HEK293 (cell line): ENCODE measurements at regions not wholly inside any gene's neighbourhood (a gene's known extent, or its start where the extent isn't known, plus 50 kb on each side); places are given as distances from the start of the nearest gene placed in this dataset.

ENCODE experiments used
- CTCF ChIA-PET: fragments of 350-600 bp; formaldehyde crosslinking; extraction: SDS; loops from one replicate; lab custom pipeline; 2021; ENCODE audit warnings: antibody characterized with exemption; lab: Yijun Ruan, JAX
- POLR2A ChIA-PET: fragments of 300-600 bp; formaldehyde crosslinking; extraction: SDS; loops from one replicate; lab custom pipeline; 2020; ENCODE audit warnings: antibody characterized with exemption, inconsistent platforms; lab: Yijun Ruan, JAX
- H3K27ac ChIP-seq: fragments of 200-500 bp; sonication (Bioruptor generic); 2 replicates; pipeline ENCODE4 v1.5.1; 2014; ENCODE audit warnings: low read depth, low read length, control low read depth, inconsistent platforms; ENCODE audit errors: extremely low read depth
- H3K36me3 ChIP-seq, 2 experiments: fragments of 200-500 bp in 1 of 2; sonication (Bioruptor generic) in 1 of 2; 1 replicate in 1 of 2; 2 replicates in 1 of 2; pipeline ENCODE4 v1.5.1; 2014 to 2017; ENCODE audit warnings: inconsistent platforms in 2 of 2, low read length in 2 of 2; ENCODE audit not compliant: control insufficient read depth in 2 of 2, insufficient read depth in 1 of 2
- H3K4me1 ChIP-seq: fragments of 200-500 bp; sonication (Bioruptor generic); 2 replicates; pipeline ENCODE4 v1.5.1; 2014; ENCODE audit warnings: mild to moderate bottlenecking, low read length, inconsistent platforms; ENCODE audit not compliant: control insufficient read depth, insufficient read depth
- H3K4me3 ChIP-seq: 2 replicates; pipeline ENCODE4 v1.5.1; 2011; ENCODE audit warnings: low read depth, mild to moderate bottlenecking, control low read depth, low read length, moderate library complexity
- H3K9me3 ChIP-seq: fragments of 200-500 bp; sonication (Bioruptor generic); 2 replicates; pipeline ENCODE4 v1.5.1; 2014; ENCODE audit warnings: low read depth, low read length, inconsistent platforms; ENCODE audit not compliant: control insufficient read depth, insufficient read depth
- KLF9 ChIP-seq: fragments of 450-650 bp; formaldehyde crosslinking; IDR thresholded peaks from 2 replicates; pipeline ENCODE4 v1.5.1; 2016; ENCODE audit warnings: missing biosample characterization, missing genetic modification characterization, low read depth
- MZF1 ChIP-seq: fragments of 450-650 bp; formaldehyde crosslinking; IDR thresholded peaks from 2 replicates; pipeline ENCODE4 v1.5.1; 2017; ENCODE audit warnings: missing biosample characterization, missing genetic modification characterization, borderline replicate concordance
- OSR2 ChIP-seq: fragments of 450-650 bp; formaldehyde crosslinking; IDR thresholded peaks from 2 replicates; pipeline ENCODE4 v1.5.1; 2016; ENCODE audit warnings: missing biosample characterization, missing genetic modification characterization
- PRDM1 ChIP-seq: fragments of 450-650 bp; formaldehyde crosslinking; IDR thresholded peaks from 2 replicates; pipeline ENCODE4; 2016; ENCODE audit warnings: missing biosample characterization, missing genetic modification characterization
- TSHZ1 ChIP-seq: fragments of 450-650 bp; formaldehyde crosslinking; IDR thresholded peaks from 2 replicates; pipeline ENCODE4 v1.5.1; 2016; ENCODE audit warnings: missing biosample characterization, missing genetic modification characterization, borderline replicate concordance
- ZBTB8A ChIP-seq: fragments of 450-650 bp; formaldehyde crosslinking; IDR thresholded peaks from 2 replicates; pipeline ENCODE4 v1.5.1; 2016; ENCODE audit warnings: missing biosample characterization, missing genetic modification characterization
- ZFHX2 ChIP-seq: fragments of 450-650 bp; formaldehyde crosslinking; conservative IDR thresholded peaks from 2 replicates; pipeline ENCODE4 v1.5.1; 2016; ENCODE audit warnings: missing biosample characterization, missing genetic modification characterization
- ZNF114 ChIP-seq: fragments of 450-650 bp; formaldehyde crosslinking; IDR thresholded peaks from 2 replicates; pipeline ENCODE4 v1.5.0; 2017; ENCODE audit warnings: missing biosample characterization, missing genetic modification characterization
- ZNF132 ChIP-seq: fragments of 450-650 bp; formaldehyde crosslinking; IDR thresholded peaks from 2 replicates; pipeline ENCODE4 v1.5.1; 2017; ENCODE audit warnings: missing biosample characterization, missing genetic modification characterization, borderline replicate concordance
- ZNF148 ChIP-seq: fragments of 450-650 bp; formaldehyde crosslinking; IDR thresholded peaks from 2 replicates; pipeline ENCODE4 v1.5.0; 2017; ENCODE audit warnings: missing biosample characterization, missing genetic modification characterization, borderline replicate concordance
- ZNF169 ChIP-seq: fragments of 450-650 bp; formaldehyde crosslinking; IDR thresholded peaks from 2 replicates; pipeline ENCODE4 v1.5.1; 2016; ENCODE audit warnings: missing biosample characterization, missing genetic modification characterization
- ZNF555 ChIP-seq: fragments of 450-650 bp; formaldehyde crosslinking; conservative IDR thresholded peaks from 2 replicates; pipeline ENCODE4 v1.5.1; 2017; ENCODE audit warnings: missing biosample characterization, mild to moderate bottlenecking, missing genetic modification characterization, inconsistent platforms
- ZNF664 ChIP-seq: fragments of 450-650 bp; formaldehyde crosslinking; IDR thresholded peaks from 2 replicates; pipeline ENCODE4 v1.5.1; 2016; ENCODE audit warnings: missing biosample characterization, missing genetic modification characterization
- ZNF792 ChIP-seq: fragments of 450-650 bp; formaldehyde crosslinking; IDR thresholded peaks from 2 replicates; pipeline ENCODE4 v1.5.1; 2016; ENCODE audit warnings: missing biosample characterization, missing genetic modification characterization
- TF ChIP-seq, protein P1 (sequence below): fragments of 450-650 bp; formaldehyde crosslinking; IDR thresholded peaks from 2 replicates; pipeline ENCODE4 v1.5.1; 2016; ENCODE audit warnings: missing biosample characterization, missing genetic modification characterization
- TF ChIP-seq, protein P2 (sequence below): fragments of 450-650 bp; formaldehyde crosslinking; IDR thresholded peaks from 2 replicates; pipeline ENCODE4 v1.5.1; 2016; ENCODE audit warnings: missing biosample characterization, missing genetic modification characterization, low read depth

GRCh38 chr2:186209532-186209931 lies 276.5 kb upstream of the ZC3H15 start:
- CTCF ChIA-PET: no interaction called here
- no peak for TF ChIP-seq ZNF148 (tag by site-specific recombination)
- no peak for TF ChIP-seq MZF1 (tag by site-specific recombination)
- TF ChIP-seq PRDM1: no peak
- TF ChIP-seq ZFHX2 (tag by site-specific recombination): no peak
- no peak for TF ChIP-seq TSHZ1
- TF ChIP-seq ZNF555 (tag by site-specific recombination): no peak
- no peak for TF ChIP-seq ZNF664
- TF ChIP-seq, protein P1, sequence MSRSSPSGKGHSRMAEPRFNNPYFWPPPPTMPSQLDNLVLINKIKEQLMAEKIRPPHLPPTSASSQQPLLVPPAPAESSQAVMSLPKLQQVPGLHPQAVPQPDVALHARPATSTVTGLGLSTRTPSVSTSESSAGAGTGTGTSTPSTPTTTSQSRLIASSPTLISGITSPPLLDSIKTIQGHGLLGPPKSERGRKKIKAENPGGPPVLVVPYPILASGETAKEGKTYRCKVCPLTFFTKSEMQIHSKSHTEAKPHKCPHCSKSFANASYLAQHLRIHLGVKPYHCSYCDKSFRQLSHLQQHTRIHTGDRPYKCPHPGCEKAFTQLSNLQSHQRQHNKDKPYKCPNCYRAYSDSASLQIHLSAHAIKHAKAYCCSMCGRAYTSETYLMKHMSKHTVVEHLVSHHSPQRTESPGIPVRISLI (tag by site-specific recombination): no peak
- no peak for TF ChIP-seq ZBTB8A (tag by site-specific recombination)
- TF ChIP-seq, protein P2, sequence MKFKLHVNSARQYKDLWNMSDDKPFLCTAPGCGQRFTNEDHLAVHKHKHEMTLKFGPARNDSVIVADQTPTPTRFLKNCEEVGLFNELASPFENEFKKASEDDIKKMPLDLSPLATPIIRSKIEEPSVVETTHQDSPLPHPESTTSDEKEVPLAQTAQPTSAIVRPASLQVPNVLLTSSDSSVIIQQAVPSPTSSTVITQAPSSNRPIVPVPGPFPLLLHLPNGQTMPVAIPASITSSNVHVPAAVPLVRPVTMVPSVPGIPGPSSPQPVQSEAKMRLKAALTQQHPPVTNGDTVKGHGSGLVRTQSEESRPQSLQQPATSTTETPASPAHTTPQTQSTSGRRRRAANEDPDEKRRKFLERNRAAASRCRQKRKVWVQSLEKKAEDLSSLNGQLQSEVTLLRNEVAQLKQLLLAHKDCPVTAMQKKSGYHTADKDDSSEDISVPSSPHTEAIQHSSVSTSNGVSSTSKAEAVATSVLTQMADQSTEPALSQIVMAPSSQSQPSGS (tag by site-specific recombination): no peak
- no peak for TF ChIP-seq ZNF169 (tag by site-specific recombination)
- no peak for TF ChIP-seq ZNF132 (tag by site-specific recombination)

DNA sequence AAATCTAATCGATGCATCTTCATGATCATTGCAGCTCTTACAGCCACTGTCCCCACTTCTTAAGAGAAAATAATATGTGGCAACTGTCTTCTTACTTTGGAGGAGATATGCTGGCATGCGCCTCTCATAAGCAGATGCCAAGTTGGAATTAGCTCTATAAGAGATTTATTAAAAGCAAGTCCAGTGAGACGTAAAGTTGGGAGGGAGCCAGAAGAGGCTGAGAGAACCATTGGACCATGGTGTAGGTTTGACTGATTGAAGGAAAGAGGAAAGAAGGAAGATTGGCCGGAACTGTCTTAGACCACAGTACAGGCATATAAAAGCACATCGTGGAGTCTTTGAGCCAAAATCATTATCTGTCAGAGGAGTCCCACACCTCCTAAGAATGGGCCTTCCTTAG lies 265.7 kb upstream of the ZC3H15 start:
- Histone ChIP-seq H3K4me3 (no peak overlapping the region), H3K4me1 (no peaks in the 10 kb centered on the region), H3K36me3 (no peaks in the 10 kb centered on the region), H3K9me3 (no peaks in the 10 kb centered on the region), H3K27ac (no peak overlapping the region)
- POLR2A ChIA-PET: no interaction called here
- CTCF ChIA-PET: interaction anchor here (0.6 kb wide), 1 partner anchor 759 kb away, joined by 3 read pairs; no protein-coding TSS in a partner anchor
- TF ChIP-seq KLF9 (no peak), ZNF792 (no peak), ZNF114 (tag by site-specific recombination) (no peak), OSR2 (tag by site-specific recombination) (no peak)
- TF ChIP-seq, all 188 proteins: peak for 0

More at GRCh38 chr2:186209532-186209931, 276.5 kb upstream of the ZC3H15 start:
- H3K27ac ChIP-seq: no peak overlapping the region
- H3K4me1 ChIP-seq: no peaks in the 10 kb centered on the region
- no peak overlapping the region for H3K4me3 ChIP-seq
- H3K36me3 ChIP-seq: no peaks in the 10 kb centered on the region
- H3K9me3 ChIP-seq: no peaks in the 10 kb centered on the region
- POLR2A ChIA-PET: no interaction called here
